WTC11 (cell line): ENCODE measurements at regions not wholly inside any gene's neighbourhood (a gene's known extent, or its start where the extent isn't known, plus 50 kb on each side); places are given as distances from the start of the nearest gene placed in this dataset.

Experiments
- ATAC-seq: fragments of 200-7000 bp; cut with Tn5 transposase; 2 replicates; pipeline ENCODE4 v1.10.0; 2021; ENCODE audit warnings: mild to moderate bottlenecking, moderate library complexity
- CTCF ChIA-PET: fragments of 300-600 bp; sonication (Branson Sonifier 250); formaldehyde crosslinking; loops from one replicate; lab custom pipeline; 2021; ENCODE audit warnings: antibody characterized with exemption; lab: Charles Lee
- POLR2A ChIA-PET: fragments of 350-600 bp; sonication (Branson Sonifier 250); formaldehyde crosslinking; loops from one replicate; lab custom pipeline; 2021; ENCODE audit warnings: antibody characterized with exemption; lab: Charles Lee
- DNase-seq: peaks from one replicate; pipeline ENCODE4 v3.0.0; 2021; ENCODE audit warnings: low spot score
- H3K27ac Mint-ChIP-seq: 2 replicates; pipeline ENCODE4 v1.8.0; 2021; ENCODE audit warnings: mixed read lengths
- H3K27me3 Mint-ChIP-seq: 2 replicates; pipeline ENCODE4 v1.8.0; 2021; ENCODE audit warnings: low read depth, mild to moderate bottlenecking, moderate library complexity, mixed read lengths
- H3K36me3 Mint-ChIP-seq: 2 replicates; pipeline ENCODE4 v1.8.0; 2021; ENCODE audit warnings: mixed read lengths
- H3K4me1 Mint-ChIP-seq: 2 replicates; pipeline ENCODE4 v1.8.0; 2022; ENCODE audit warnings: mixed read lengths
- H3K4me3 Mint-ChIP-seq: 2 replicates; pipeline ENCODE4 v1.8.0; 2021; ENCODE audit warnings: mild to moderate bottlenecking, moderate library complexity, mixed read lengths
- H3K9me3 Mint-ChIP-seq: 2 replicates; pipeline ENCODE4 v1.8.0; 2021; ENCODE audit warnings: mixed read lengths
- AR ChIP-seq: fragments of 250-450 bp; sonication (Bioruptor Pico); IDR thresholded peaks from 2 replicates; pipeline ENCODE4 v1.9.0; 2021; ENCODE audit warnings: mild to moderate bottlenecking
- ATF1 ChIP-seq: sonication (generic); formaldehyde crosslinking; IDR thresholded peaks from 2 replicates; pipeline ENCODE4 v1.8.1; 2023; ENCODE audit warnings: mild to moderate bottlenecking, moderate library complexity, missing genetic modification reagents
- CBFB ChIP-seq: sonication (generic); formaldehyde crosslinking; IDR thresholded peaks from 2 replicates; pipeline ENCODE4 v1.8.1; 2022; ENCODE audit warnings: mild to moderate bottlenecking, low read depth, missing genetic modification reagents
- ETV6 ChIP-seq: sonication (generic); formaldehyde crosslinking; IDR thresholded peaks from 2 replicates; pipeline ENCODE4 v1.8.1; 2022; ENCODE audit warnings: mild to moderate bottlenecking, missing genetic modification reagents
- IRF1 ChIP-seq: sonication (generic); formaldehyde crosslinking; IDR thresholded peaks from 2 replicates; pipeline ENCODE4 v1.8.0; 2023; ENCODE audit warnings: missing genetic modification reagents
- MXD4 ChIP-seq: fragments of 250-450 bp; sonication (Bioruptor Pico); IDR thresholded peaks from 2 replicates; pipeline ENCODE4 v1.8.0; 2021; ENCODE audit warnings: mild to moderate bottlenecking, moderate library complexity, borderline replicate concordance
- MYBL2 ChIP-seq: sonication (generic); formaldehyde crosslinking; IDR thresholded peaks from 2 replicates; pipeline ENCODE4 v1.8.1; 2023; ENCODE audit warnings: mild to moderate bottlenecking, moderate library complexity, missing genetic modification reagents
- NFYB ChIP-seq: sonication (generic); formaldehyde crosslinking; conservative IDR thresholded peaks from 2 replicates; pipeline ENCODE4 v1.8.0; 2022; ENCODE audit warnings: low read depth, missing genetic modification reagents
- NR2C2 ChIP-seq: sonication (generic); formaldehyde crosslinking; IDR thresholded peaks from 2 replicates; pipeline ENCODE4 v1.8.0; 2022; ENCODE audit warnings: mild to moderate bottlenecking, missing genetic modification reagents
- PRDM15 ChIP-seq: sonication (generic); formaldehyde crosslinking; IDR thresholded peaks from 2 replicates; pipeline ENCODE4 v1.8.0; 2022; ENCODE audit warnings: missing genetic modification reagents
- RELA ChIP-seq: sonication (generic); formaldehyde crosslinking; IDR thresholded peaks from 2 replicates; pipeline ENCODE4 v1.8.1; 2022; ENCODE audit warnings: missing genetic modification reagents, mild to moderate bottlenecking, borderline replicate concordance
- SMAD4 ChIP-seq: sonication (generic); formaldehyde crosslinking; IDR thresholded peaks from 2 replicates; pipeline ENCODE4 v1.8.0; 2022; ENCODE audit warnings: mild to moderate bottlenecking, missing genetic modification reagents
- USF2 ChIP-seq: sonication (generic); formaldehyde crosslinking; IDR thresholded peaks from 2 replicates; pipeline ENCODE4 v1.8.1; 2023; ENCODE audit warnings: mild to moderate bottlenecking, missing genetic modification reagents, moderate library complexity
- ZSCAN18 ChIP-seq: fragments of 250-450 bp; sonication (Bioruptor Pico); IDR thresholded peaks from 2 replicates; pipeline ENCODE4 v2.1.2; 2022; ENCODE audit warnings: mild to moderate bottlenecking, moderate library complexity

- CTCF ChIA-PET, result interaction anchor here (0.8 kb wide), 1 partner anchor 11 kb away, joined by 3 read pairs; no protein-coding TSS in a partner anchor
- H3K27me3 Mint-ChIP-seq, result peaks cover 2% of the 10 kb centered on the region; the same call in 1 of the 2 replicates
- H3K27ac Mint-ChIP-seq, result no peak overlapping the region
- H3K4me1 Mint-ChIP-seq, result peaks cover 10% of the 10 kb centered on the region
- TF ChIP-seq NFYB (CRISPR knock-in tag) (no peak), AR (CRISPR knock-in tag) (no peak), ATF1 (CRISPR knock-in tag) (no peak), SMAD4 (no peak), MXD4 (no peak), IRF1 (no peak)
- ATAC-seq (no peak), DNase-seq (no peak)
- POLR2A ChIA-PET, result no interaction called here
- peaks cover 6% of the 10 kb centered on the region for H3K9me3 Mint-ChIP-seq
- H3K36me3 Mint-ChIP-seq, result no peaks in the 10 kb centered on the region
- no peak overlapping the region for H3K4me3 Mint-ChIP-seq
Measured at GRCh38 chr4:153094435-153094834, 109.8 kb upstream of the TRIM2 start.

- Mint-ChIP-seq H3K27me3 (peaks cover 2% of the 10 kb centered on the region; the same call in 1 of the 2 replicates), H3K27ac (no peak overlapping the region)
- TF ChIP-seq ETV6, result no peak
- no peak for TF ChIP-seq MYBL2 (CRISPR knock-in tag)
- TF ChIP-seq ZSCAN18 (CRISPR knock-in tag), result no peak
- TF ChIP-seq USF2 (CRISPR knock-in tag), result no peak
- no peak for TF ChIP-seq CBFB (CRISPR knock-in tag)
- no peak for TF ChIP-seq PRDM15
- no peak for TF ChIP-seq RELA (CRISPR knock-in tag)
- TF ChIP-seq NR2C2 (CRISPR knock-in tag), result no peak
- TF ChIP-seq, all 79 proteins: peak for 0
- Mint-ChIP-seq H3K36me3 (no peaks in the 10 kb centered on the region), H3K4me3 (no peak overlapping the region), H3K9me3 (peaks cover 6% of the 10 kb centered on the region), H3K4me1 (peaks cover 9% of the 10 kb centered on the region)
- ATAC-seq (no peak), DNase-seq (no peak)
- ChIA-PET POLR2A (no interaction called here), CTCF (interaction anchor here (2.6 kb wide), 1 partner anchor 11 kb away, joined by 23 read pairs; no protein-coding TSS in a partner anchor)
Measured at GRCh38 chr4:153095448-153096204, 108.6 kb upstream of the TRIM2 start.
